Suprapubic skin (tissue), 4 donors: ENCODE measurements at regions not wholly inside any gene's neighbourhood (a gene's known extent, or its start where the extent isn't known, plus 50 kb on each side); places are given as distances from the start of the nearest gene placed in this dataset.

Experiments used
- EP300 ChIP-seq: sonication (generic); formaldehyde crosslinking; IDR thresholded peaks from one replicate; pipeline ENCODE4 v1.6.1; 2017; ENCODE audit warnings: antibody characterized with exemption
- POLR2A ChIP-seq, 2 donors: fragments of 450-650 bp; IDR thresholded peaks; one replicate each; pipeline ENCODE4 v1.6.1; 2017; ENCODE audit warnings: antibody characterized with exemption in 2 of 2, mild to moderate bottlenecking in 2 of 2, moderate library complexity in 2 of 2
- POLR2AphosphoS5 ChIP-seq, 3 donors: sonication (generic); formaldehyde crosslinking; IDR thresholded peaks; one replicate each; pipeline ENCODE4 v1.6.1; 2017; ENCODE audit warnings: antibody characterized with exemption in 3 of 3

- TF ChIP-seq POLR2AphosphoS5 (IDR thresholded peaks at IDR 0.05) (no peak), EP300 (no peak), POLR2A (IDR thresholded peaks at IDR 0.05) (no peak)
Measured at GRCh38 chrX:124228849-124229248, 103.6 kb upstream of the TEX13D start.
